Trophoblast cell (in vitro differentiated cells and primary cell): ENCODE measurements at regions not wholly inside any gene's neighbourhood (a gene's known extent, or its start where the extent isn't known, plus 50 kb on each side); places are given as distances from the start of the nearest gene placed in this dataset.

Source experiments
- DNase-seq, 2 donors: peaks; one replicate each; pipeline ENCODE4 v3.0.0-alpha.2; 2016
- H2AFZ ChIP-seq: 2 replicates; pipeline ENCODE4 v1.6.1; 2013; ENCODE audit warnings: low read length, moderate library complexity, mild to moderate bottlenecking; ENCODE audit not compliant: insufficient read depth, poor library complexity
- H2AK5ac ChIP-seq: 2 replicates; pipeline ENCODE4 v1.6.1; 2013; ENCODE audit warnings: mild to moderate bottlenecking, low read length
- H2BK120ac ChIP-seq: 2 replicates; pipeline ENCODE4 v1.6.1; 2013; ENCODE audit warnings: low read length, mild to moderate bottlenecking, moderate library complexity; ENCODE audit not compliant: insufficient read depth, poor library complexity
- H2BK12ac ChIP-seq: 2 replicates; pipeline ENCODE4 v1.6.1; 2013; ENCODE audit warnings: mild to moderate bottlenecking, low read length, moderate library complexity
- H2BK5ac ChIP-seq: 2 replicates; pipeline ENCODE4 v1.6.1; 2013; ENCODE audit warnings: low read length, low read depth, moderate library complexity, mild to moderate bottlenecking; ENCODE audit not compliant: poor library complexity
- H3K14ac ChIP-seq: 2 replicates; pipeline ENCODE4 v1.6.1; 2013; ENCODE audit warnings: mild to moderate bottlenecking, low read length
- H3K18ac ChIP-seq: 2 replicates; pipeline ENCODE4 v1.6.1; 2013; ENCODE audit warnings: mild to moderate bottlenecking, low read length
- H3K23ac ChIP-seq: 2 replicates; pipeline ENCODE4 v1.6.1; 2013; ENCODE audit warnings: low read length
- H3K27ac ChIP-seq: 2 replicates; pipeline ENCODE4 v1.5.1; 2013; ENCODE audit warnings: low read depth, mild to moderate bottlenecking, inconsistent platforms, low read length, moderate library complexity
- H3K27me3 ChIP-seq: 2 replicates; pipeline ENCODE4 v1.6.1; 2013; ENCODE audit warnings: inconsistent platforms, mild to moderate bottlenecking, low read length, moderate library complexity; ENCODE audit not compliant: insufficient read depth
- H3K36me3 ChIP-seq, 2 experiments: 1 replicate in 1 of 2; 2 replicates in 1 of 2; pipeline ENCODE4 v1.6.1; 2013; ENCODE audit warnings: low read length in 2 of 2, mild to moderate bottlenecking in 2 of 2, moderate library complexity in 1 of 2; ENCODE audit not compliant: insufficient read depth in 2 of 2, control insufficient read depth in 1 of 2
- H3K4ac ChIP-seq: 2 replicates; pipeline ENCODE4 v1.6.1; 2013; ENCODE audit warnings: low read depth, mild to moderate bottlenecking, low read length, moderate library complexity
- H3K4me1 ChIP-seq, 2 experiments: 1 replicate in 1 of 2; 2 replicates in 1 of 2; pipeline ENCODE4 v1.6.1; 2013; ENCODE audit warnings: low read length in 2 of 2, mild to moderate bottlenecking in 2 of 2, moderate library complexity in 1 of 2; ENCODE audit not compliant: insufficient read depth in 2 of 2, control insufficient read depth in 1 of 2
- H3K4me2 ChIP-seq: 2 replicates; pipeline ENCODE4 v1.6.1; 2013; ENCODE audit warnings: inconsistent platforms, mild to moderate bottlenecking, low read length, moderate library complexity
- H3K4me3 ChIP-seq: 2 replicates; pipeline ENCODE4 v1.5.1; 2013; ENCODE audit warnings: mild to moderate bottlenecking, low read depth, low read length, inconsistent platforms
- H3K79me1 ChIP-seq: one replicate; pipeline ENCODE4 v1.6.1; 2013; ENCODE audit warnings: low read length
- H3K79me2 ChIP-seq: 2 replicates; pipeline ENCODE4 v1.6.1; 2013; ENCODE audit warnings: low read length, mild to moderate bottlenecking; ENCODE audit not compliant: control insufficient read depth, insufficient read depth, poor library complexity
- H3K9ac ChIP-seq: 2 replicates; pipeline ENCODE4 v1.6.1; 2013; ENCODE audit warnings: mild to moderate bottlenecking, low read length
- H3K9me3 ChIP-seq: 2 replicates; pipeline ENCODE4 v1.6.1; 2013; ENCODE audit warnings: low read depth, mild to moderate bottlenecking, control low read depth, inconsistent platforms, low read length; ENCODE audit not compliant: insufficient read depth
- H4K12ac ChIP-seq: 2 replicates; pipeline ENCODE4 v1.6.1; 2013; ENCODE audit warnings: low read depth, mild to moderate bottlenecking, low read length, moderate library complexity
- H4K8ac ChIP-seq: 2 replicates; pipeline ENCODE4 v1.6.1; 2013; ENCODE audit warnings: low read depth, mild to moderate bottlenecking, low read length, moderate library complexity
- H4K91ac ChIP-seq: one replicate; pipeline ENCODE4 v1.6.1; 2013; ENCODE audit warnings: low read depth, mild to moderate bottlenecking, low read length, moderate library complexity
- WGBS: extraction: QIAGEN DNeasy Blood & Tissue Kit; methylation state at CpG from one replicate; pipeline ENCODE4 v1.1.7; 2013; ENCODE audit warnings: missing lambda C conversion rate; ENCODE audit not compliant: insufficient read length, insufficient coverage; ENCODE audit errors: extremely low coverage; 5-methylcytosine and 5-hydroxymethylcytosine counted together

GRCh38 chr2:132278267-132278666 is 116.5 kb upstream of the ANKRD30BL start:
- Histone ChIP-seq H2BK120ac (no peak overlapping the region), H2BK5ac (no peak overlapping the region), H3K36me3 (no peaks in the 10 kb centered on the region), H3K79me2 (no peaks in the 10 kb centered on the region), H3K9me3 (peaks cover 11% of the 10 kb centered on the region), H3K27me3 (no peaks in the 10 kb centered on the region), H2AK5ac (no peak overlapping the region), H4K8ac (no peak overlapping the region), H3K23ac (no peak overlapping the region), H2AFZ (no peak overlapping the region), H3K4ac (no peak overlapping the region), H4K91ac (no peak overlapping the region), H4K12ac (no peak overlapping the region), H2BK12ac (no peak overlapping the region), H3K27ac (no peak overlapping the region), H3K4me3 (no peak overlapping the region), H3K18ac (no peak overlapping the region), H3K14ac (no peak overlapping the region), H3K4me1 (no peaks in the 10 kb centered on the region), H3K9ac (no peak overlapping the region), H3K79me1 (no peaks in the 10 kb centered on the region), H3K4me2 (no peak overlapping the region)
- no peak for DNase-seq
- no CpG with 5 or more reads among the region's 23 CpGs for WGBS

GRCh38 chr2:132279344-132279743 is 117.6 kb upstream of the ANKRD30BL start:
- Histone ChIP-seq H3K4ac (no peak overlapping the region), H3K9ac (no peak overlapping the region), H2AK5ac (no peak overlapping the region), H4K91ac (no peak overlapping the region), H2BK12ac (no peak overlapping the region), H2BK120ac (no peak overlapping the region), H3K18ac (no peak overlapping the region), H2AFZ (no peak overlapping the region), H3K79me1 (no peaks in the 10 kb centered on the region), H3K9me3 (peaks cover 11% of the 10 kb centered on the region), H4K12ac (no peak overlapping the region), H3K4me2 (no peak overlapping the region), H3K36me3 (no peaks in the 10 kb centered on the region), H3K23ac (no peak overlapping the region), H3K27ac (no peak overlapping the region), H2BK5ac (no peak overlapping the region), H3K27me3 (no peaks in the 10 kb centered on the region), H4K8ac (no peak overlapping the region), H3K4me3 (no peak overlapping the region), H3K4me1 (no peaks in the 10 kb centered on the region), H3K14ac (no peak overlapping the region), H3K79me2 (no peaks in the 10 kb centered on the region)
- no CpG with 5 or more reads among the region's 11 CpGs for WGBS
- no peak for DNase-seq

DNA sequence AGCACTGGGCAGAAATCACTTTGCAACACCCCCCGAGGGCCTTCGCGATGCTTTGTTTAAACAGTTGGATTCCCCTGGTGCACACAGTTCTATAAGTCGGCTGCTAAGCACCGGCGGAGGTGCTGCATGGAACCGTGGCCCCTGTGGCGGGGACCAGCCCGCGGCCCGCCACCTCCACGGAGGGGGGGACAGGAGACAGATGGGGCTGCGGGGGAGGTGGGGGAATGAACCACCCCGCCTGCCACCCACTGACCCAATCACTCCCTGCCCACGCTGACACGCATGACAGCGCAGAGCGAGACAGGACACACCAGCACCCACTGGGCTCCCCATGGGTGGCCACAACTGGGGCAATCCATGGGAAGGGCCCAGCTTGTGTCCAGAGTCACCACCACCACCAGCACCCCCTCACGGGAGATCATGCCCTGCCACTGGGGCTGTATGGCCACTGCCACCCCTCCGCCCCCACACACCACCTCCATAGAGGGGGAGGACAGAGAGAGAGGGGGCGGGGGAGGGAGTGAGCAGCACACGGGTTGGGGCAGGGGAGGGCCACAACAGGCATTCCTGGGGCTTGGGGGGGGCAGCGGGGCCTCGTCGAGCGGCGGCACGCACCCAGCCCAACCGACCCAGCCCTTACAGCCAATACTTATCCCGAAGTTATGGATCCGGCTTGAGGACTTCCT is 118.3 kb upstream of the ANKRD30BL start:
- no peaks in the 10 kb centered on the region for H3K79me1 ChIP-seq
- H3K9me3 ChIP-seq: peaks cover 11% of the 10 kb centered on the region
- no peak overlapping the region for H4K91ac ChIP-seq
- no peak overlapping the region for H3K14ac ChIP-seq
- no peaks in the 10 kb centered on the region for H3K4me1 ChIP-seq
- H2BK12ac ChIP-seq: no peak overlapping the region
- no peak overlapping the region for H3K4me2 ChIP-seq
- H3K27me3 ChIP-seq: no peaks in the 10 kb centered on the region
- DNase-seq: no peak
- no peak overlapping the region for H2BK120ac ChIP-seq
- H2AFZ ChIP-seq: no peak overlapping the region
- H3K36me3 ChIP-seq: no peaks in the 10 kb centered on the region
- no peak overlapping the region for H2BK5ac ChIP-seq
- no peak overlapping the region for H3K27ac ChIP-seq
- H3K18ac ChIP-seq: no peak overlapping the region
- no peak overlapping the region for H2AK5ac ChIP-seq
- no peak overlapping the region for H3K4me3 ChIP-seq
- H4K8ac ChIP-seq: no peak overlapping the region
- no peak overlapping the region for H3K9ac ChIP-seq
- no peak overlapping the region for H4K12ac ChIP-seq
- no peak overlapping the region for H3K23ac ChIP-seq
- no CpG with 5 or more reads among the region's 31 CpGs for WGBS
- no peaks in the 10 kb centered on the region for H3K79me2 ChIP-seq
- H3K4ac ChIP-seq: no peak overlapping the region

GRCh38 chr2:132280912-132281311 is 119.2 kb upstream of the ANKRD30BL start:
- Histone ChIP-seq H3K4me2 (no peak overlapping the region), H2BK12ac (no peak overlapping the region), H2AK5ac (no peak overlapping the region), H3K27ac (no peak overlapping the region), H3K79me1 (no peaks in the 10 kb centered on the region), H3K27me3 (no peaks in the 10 kb centered on the region), H3K4ac (no peak overlapping the region), H3K9me3 (peaks cover 12% of the 10 kb centered on the region), H3K18ac (no peak overlapping the region), H3K79me2 (no peaks in the 10 kb centered on the region), H3K4me1 (no peaks in the 10 kb centered on the region), H2BK120ac (no peak overlapping the region), H3K4me3 (peak overlapping the region; percentile 16), H2BK5ac (no peak overlapping the region), H4K12ac (no peak overlapping the region), H3K9ac (no peak overlapping the region), H4K91ac (no peak overlapping the region), H2AFZ (no peak overlapping the region), H3K23ac (no peak overlapping the region), H3K36me3 (no peaks in the 10 kb centered on the region), H3K14ac (no peak overlapping the region), H4K8ac (no peak overlapping the region)
- no peak for DNase-seq
- no CpG with 5 or more reads among the region's 12 CpGs for WGBS
